MV-4-11 (cell line): ENCODE measurements at regions not wholly inside any gene's neighbourhood (a gene's known extent, or its start where the extent isn't known, plus 50 kb on each side); places are given as distances from the start of the nearest gene placed in this dataset.

Experiments used
- DNase-seq: peaks from one replicate; lab custom pipeline; 2025; lab: John Stamatoyannopoulos, UW

- DNase-seq = no peak
These were observed 71.3 kb upstream of the STXBP5 start for GRCh38 chr6:147132889-147133288.

- no peak for DNase-seq
These were observed 70.5 kb upstream of the STXBP5 start for GRCh38 chr6:147133669-147134068.

DNA sequence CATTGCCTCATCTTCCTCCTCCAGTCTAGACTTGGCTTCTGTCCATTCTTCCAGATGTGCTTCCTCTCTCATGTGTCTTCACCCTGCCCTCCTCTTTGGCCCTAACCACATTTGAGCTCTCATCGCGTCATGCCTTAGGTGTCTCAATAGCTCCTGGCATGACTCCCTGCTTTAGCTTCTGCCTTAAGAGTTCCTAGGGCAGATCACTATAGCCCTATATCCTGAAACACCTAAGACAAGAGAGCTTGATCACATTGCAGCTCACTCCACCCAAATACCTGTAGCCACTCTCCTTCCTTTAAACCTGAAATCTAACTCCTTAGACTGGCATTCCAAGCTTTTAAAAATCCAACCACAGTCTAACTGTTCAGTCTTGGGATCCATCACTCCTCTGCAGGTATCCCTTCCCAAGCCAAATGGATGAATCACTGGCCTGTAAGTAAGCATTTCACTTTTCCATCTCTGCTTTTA, 69.0 kb upstream of the STXBP5 start:
- peak; percentile 15 for DNase-seq

DNA sequence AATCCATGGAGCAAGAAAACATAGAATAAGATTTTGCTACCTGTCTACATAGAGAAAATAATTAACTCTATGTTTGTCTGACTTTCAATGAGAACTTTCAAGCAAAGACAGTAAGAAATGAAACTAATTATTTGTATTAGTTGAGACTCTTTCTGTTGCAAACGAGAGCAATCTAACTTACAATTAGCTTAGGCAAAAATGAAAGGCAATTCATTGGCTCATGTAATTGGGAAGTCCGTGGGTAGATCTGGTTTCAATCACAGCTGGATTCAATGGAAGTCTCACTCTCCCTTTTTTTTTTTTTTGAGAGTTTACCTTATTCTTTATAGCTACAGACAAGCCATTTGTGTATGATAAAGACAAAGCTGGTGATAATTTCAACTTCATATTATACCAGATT, 68.2 kb upstream of the STXBP5 start:
- no peak for DNase-seq

GRCh38 chr6:147137986-147138385, 66.2 kb upstream of the STXBP5 start:
- DNase-seq = no peak

GRCh38 chr6:147138835-147139234, 65.4 kb upstream of the STXBP5 start:
- DNase-seq = no peak

- DNase-seq = no peak
These were observed 62.4 kb upstream of the STXBP5 start for GRCh38 chr6:147141711-147142308.

DNA sequence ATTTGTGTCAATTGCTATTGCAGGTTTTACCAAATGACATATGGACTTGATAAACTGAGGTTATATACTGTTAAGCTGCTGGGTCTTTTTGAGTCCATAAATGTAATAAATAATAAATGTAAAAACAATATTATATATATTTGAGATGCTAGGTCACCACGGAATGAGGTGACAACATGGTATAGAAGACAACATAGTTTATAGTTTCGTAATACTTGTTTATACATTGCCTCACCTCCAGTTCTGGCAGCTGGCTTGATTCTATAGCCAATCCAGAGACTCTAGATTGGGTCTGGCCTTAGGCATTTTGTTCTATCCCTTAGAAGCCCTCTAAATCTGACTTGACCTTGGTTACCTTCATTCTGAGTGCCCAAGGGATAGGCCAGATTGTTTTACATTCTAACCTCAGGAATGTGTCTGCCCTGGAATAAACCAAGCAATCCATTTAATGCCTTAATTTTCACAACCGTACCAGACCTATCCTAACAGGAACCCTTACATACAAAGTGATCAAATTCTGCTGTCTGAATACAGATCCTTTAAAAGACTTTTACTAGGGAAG, 61.5 kb upstream of the STXBP5 start:
- DNase-seq = no peak

GRCh38 chr6:147149092-147149491, 55.1 kb upstream of the STXBP5 start:
- no peak for DNase-seq

GRCh38 chr6:147149826-147150225, 54.4 kb upstream of the STXBP5 start:
- no peak for DNase-seq

- no peak for DNase-seq
These were observed 53.9 kb upstream of the STXBP5 start for GRCh38 chr6:147150293-147150692.
